Karpas-422 (cell line): ENCODE measurements at regions not wholly inside any gene's neighbourhood (a gene's known extent, or its start where the extent isn't known, plus 50 kb on each side); places are given as distances from the start of the nearest gene placed in this dataset.

ENCODE experiments used
- DNase-seq: peaks from one replicate; pipeline ENCODE4 v3.0.0-alpha.2; 2015
- H2AFZ ChIP-seq: fragments of 200-600 bp; sonication (generic); 2 replicates; pipeline ENCODE4 v1.6.1; 2014; ENCODE audit warnings: antibody characterized with exemption, low read length, mixed read lengths
- H3K27ac ChIP-seq: fragments of 200-600 bp; sonication (generic); 2 replicates; pipeline ENCODE4 v1.5.1; 2014; ENCODE audit warnings: mild to moderate bottlenecking, low read length, moderate library complexity
- H3K27me3 ChIP-seq: fragments of 200-600 bp; sonication (generic); 2 replicates; pipeline ENCODE4 v1.6.1; 2014; ENCODE audit warnings: low read length, mixed read lengths
- H3K36me3 ChIP-seq: fragments of 200-600 bp; sonication (generic); 2 replicates; pipeline ENCODE4 v1.6.1; 2014; ENCODE audit warnings: low read length, mixed read lengths; ENCODE audit not compliant: insufficient read depth
- H3K4me1 ChIP-seq: fragments of 200-600 bp; sonication (generic); 2 replicates; pipeline ENCODE4 v1.6.1; 2014; ENCODE audit warnings: mild to moderate bottlenecking, low read length, mixed read lengths
- H3K4me2 ChIP-seq: fragments of 200-600 bp; sonication (generic); 2 replicates; pipeline ENCODE4 v1.6.1; 2014; ENCODE audit warnings: low read length, low read depth, mild to moderate bottlenecking; ENCODE audit not compliant: poor library complexity, severe bottlenecking
- H3K4me3 ChIP-seq: fragments of 200-600 bp; sonication (generic); 2 replicates; pipeline ENCODE4 v1.5.1; 2014; ENCODE audit warnings: mild to moderate bottlenecking, antibody characterized with exemption, low read length, mixed read lengths
- H3K79me2 ChIP-seq: fragments of 200-600 bp; sonication (generic); 2 replicates; pipeline ENCODE4 v1.6.1; 2014; ENCODE audit warnings: mild to moderate bottlenecking, low read length, mixed read lengths
- H3K9ac ChIP-seq: fragments of 200-600 bp; sonication (generic); 2 replicates; pipeline ENCODE4 v1.6.0; 2014; ENCODE audit warnings: low read length
- H3K9me2 ChIP-seq: fragments of 200-600 bp; sonication (generic), shearing (Covaris generic); replicated peaks from 2 replicates; pipeline ENCODE4 v1.6.0; 2014; ENCODE audit warnings: mild to moderate bottlenecking, low read length, moderate library complexity; ENCODE audit not compliant: insufficient read depth
- H3K9me3 ChIP-seq: fragments of 300-700, 200-600 bp; sonication (generic); 2 replicates; pipeline ENCODE4 v1.6.1; 2014; ENCODE audit warnings: low read length, mixed read lengths
- H4K20me1 ChIP-seq: fragments of 200-600 bp; sonication (generic); 2 replicates; pipeline ENCODE4 v1.6.1; 2014; ENCODE audit warnings: mild to moderate bottlenecking, antibody characterized with exemption, low read length, low read depth; ENCODE audit not compliant: insufficient read depth

GRCh38 chr13:65762012-65762411, 1468.1 kb downstream of the PCDH9 start:
- DNase-seq: no peak
- H3K36me3 ChIP-seq: no peaks in the 10 kb centered on the region

DNA sequence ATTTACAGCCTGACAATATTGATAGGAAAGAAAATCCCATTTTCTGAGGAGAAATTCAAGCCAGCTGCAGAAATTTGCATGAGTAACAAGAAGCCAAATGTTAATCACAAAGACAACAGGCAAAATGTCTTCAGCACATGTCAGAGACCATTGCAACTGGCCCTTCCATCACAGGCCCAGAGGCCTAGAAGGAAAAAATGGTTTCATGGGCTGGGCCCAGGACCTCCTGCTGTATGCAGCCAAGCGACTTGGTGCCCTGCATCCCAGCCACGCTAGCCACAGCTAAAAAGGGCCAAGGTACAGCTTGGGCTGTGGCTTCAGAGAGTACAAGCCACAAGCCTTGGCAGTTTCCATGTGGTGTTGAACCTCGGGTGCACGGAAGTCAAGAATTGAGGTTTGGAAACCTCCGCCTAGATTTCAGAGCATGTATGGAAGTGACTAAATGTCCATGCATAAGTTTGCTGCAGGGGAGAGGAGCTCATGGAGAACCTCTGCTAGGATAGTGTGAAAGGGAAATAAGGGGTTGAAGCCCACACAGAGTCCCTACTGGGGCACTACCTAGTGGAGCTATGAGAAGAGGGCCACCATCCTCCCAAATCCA, 1474.0 kb downstream of the PCDH9 start:
- no peak overlapping the region for H3K4me3 ChIP-seq
- no peak overlapping the region for H2AFZ ChIP-seq
- no peak overlapping the region for H3K9ac ChIP-seq
- DNase-seq: no peak
- H3K27me3 ChIP-seq: no peaks in the 10 kb centered on the region
- no peaks in the 10 kb centered on the region for H3K79me2 ChIP-seq
- H3K27ac ChIP-seq: no peak overlapping the region
- H3K9me2 ChIP-seq: no peaks in the 10 kb centered on the region
- peaks cover 37% of the 10 kb centered on the region for H3K9me3 ChIP-seq
- no peaks in the 10 kb centered on the region for H3K4me1 ChIP-seq
- no peak overlapping the region for H3K4me2 ChIP-seq
- H3K36me3 ChIP-seq: no peaks in the 10 kb centered on the region
- H4K20me1 ChIP-seq: no peaks in the 10 kb centered on the region

More at GRCh38 chr13:65762012-65762411, 1468.1 kb downstream of the PCDH9 start:
- no peaks in the 10 kb centered on the region for H3K4me1 ChIP-seq
- H3K9ac ChIP-seq: no peak overlapping the region
- H3K27me3 ChIP-seq: no peaks in the 10 kb centered on the region
- H2AFZ ChIP-seq: no peak overlapping the region
- no peak overlapping the region for H3K4me2 ChIP-seq
- H3K9me2 ChIP-seq: no peaks in the 10 kb centered on the region
- no peak overlapping the region for H3K27ac ChIP-seq
- no peaks in the 10 kb centered on the region for H3K79me2 ChIP-seq
- no peak overlapping the region for H3K4me3 ChIP-seq
- H3K9me3 ChIP-seq: peaks cover 30% of the 10 kb centered on the region
- no peaks in the 10 kb centered on the region for H4K20me1 ChIP-seq

DNA sequence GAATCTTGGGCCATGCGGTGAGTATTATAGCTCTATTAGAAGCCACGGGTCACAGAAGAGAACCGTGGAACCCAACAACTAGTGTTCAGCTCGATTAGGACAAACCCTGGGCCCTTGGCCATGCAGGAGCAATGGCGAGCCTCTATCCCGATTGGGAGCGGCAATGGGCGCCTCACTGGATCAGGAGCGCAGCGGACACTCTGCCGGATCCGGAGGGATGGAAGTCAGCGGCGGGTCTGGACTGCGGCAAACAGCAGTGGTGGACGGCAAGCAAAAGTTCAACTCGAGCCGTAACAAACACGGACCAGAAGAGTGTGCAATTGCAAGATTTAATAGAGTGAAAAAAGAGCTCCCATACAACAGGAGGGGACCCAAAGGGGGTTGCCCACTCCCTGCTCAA, 1481.9 kb downstream of the PCDH9 start:
- Histone ChIP-seq H3K4me1 (no peaks in the 10 kb centered on the region), H3K36me3 (no peaks in the 10 kb centered on the region), H3K27ac (no peak overlapping the region), H3K27me3 (no peaks in the 10 kb centered on the region), H2AFZ (no peak overlapping the region), H3K9me2 (no peaks in the 10 kb centered on the region), H3K4me3 (no peak overlapping the region), H4K20me1 (no peaks in the 10 kb centered on the region), H3K4me2 (no peak overlapping the region), H3K9me3 (peaks cover 8% of the 10 kb centered on the region), H3K79me2 (no peaks in the 10 kb centered on the region), H3K9ac (no peak overlapping the region)
- DNase-seq: no peak

DNA sequence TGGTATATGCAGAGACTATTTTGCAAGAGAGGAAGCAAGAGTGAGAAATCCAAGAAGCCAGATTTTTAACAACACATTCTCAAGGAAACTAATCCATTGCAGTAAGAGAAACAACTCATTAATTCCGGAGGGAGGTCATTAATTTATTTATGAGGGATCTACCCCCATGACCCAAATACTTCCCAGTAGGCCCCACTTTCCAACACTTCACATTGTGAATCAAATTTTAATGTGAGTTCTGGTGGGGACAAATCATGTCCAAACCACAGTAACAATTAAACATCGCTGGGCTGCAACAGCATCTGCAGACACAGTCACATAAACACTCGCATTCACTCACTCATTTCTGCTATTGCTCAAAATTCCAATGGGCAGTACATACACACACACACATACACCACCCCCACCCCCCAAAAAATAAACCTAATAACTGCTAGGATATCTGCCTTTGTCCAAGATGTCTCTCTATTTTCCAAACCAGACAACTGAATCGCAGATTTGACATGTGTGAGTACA, 1483.7 kb downstream of the PCDH9 start:
- H3K4me1 ChIP-seq: no peaks in the 10 kb centered on the region
- H2AFZ ChIP-seq: peak overlapping the region; percentile 76

DNA sequence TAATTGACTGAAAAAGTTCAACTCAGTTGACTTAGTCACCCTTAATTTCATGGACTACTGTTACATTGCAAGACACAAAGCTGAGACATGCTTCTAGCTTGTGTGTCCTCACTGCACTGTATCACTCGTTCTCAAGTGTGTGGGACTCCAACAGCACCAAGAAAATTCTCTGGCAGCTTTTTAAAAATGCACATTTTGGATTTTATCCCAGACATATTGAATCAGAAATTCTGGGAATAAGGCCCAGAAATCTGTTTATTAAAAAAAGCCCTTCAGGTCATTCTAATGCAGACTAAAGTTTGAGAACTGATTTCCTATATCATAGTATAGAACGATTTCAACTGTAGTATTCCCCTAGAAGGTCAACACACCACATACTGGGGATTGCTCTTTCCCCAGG, 1485.3 kb downstream of the PCDH9 start:
- Histone ChIP-seq H3K4me2 (no peak overlapping the region), H3K4me3 (no peak overlapping the region), H4K20me1 (no peaks in the 10 kb centered on the region), H3K9me3 (peaks cover 8% of the 10 kb centered on the region), H2AFZ (peak overlapping the region; percentile 23), H3K79me2 (no peaks in the 10 kb centered on the region), H3K9ac (no peak overlapping the region), H3K27me3 (no peaks in the 10 kb centered on the region), H3K36me3 (no peaks in the 10 kb centered on the region), H3K27ac (no peak overlapping the region), H3K4me1 (no peaks in the 10 kb centered on the region), H3K9me2 (no peaks in the 10 kb centered on the region)
- no peak for DNase-seq

More for the DNA sequence above, 1483.7 kb downstream of the PCDH9 start:
- no peaks in the 10 kb centered on the region for H3K9me2 ChIP-seq
- H3K9me3 ChIP-seq: peaks cover 8% of the 10 kb centered on the region
- H3K27ac ChIP-seq: no peak overlapping the region
- no peak overlapping the region for H3K9ac ChIP-seq
- H3K27me3 ChIP-seq: no peaks in the 10 kb centered on the region
- H3K36me3 ChIP-seq: no peaks in the 10 kb centered on the region
- DNase-seq: no peak
- no peak overlapping the region for H3K4me3 ChIP-seq
- no peak overlapping the region for H3K4me2 ChIP-seq
- H3K79me2 ChIP-seq: no peaks in the 10 kb centered on the region
- H4K20me1 ChIP-seq: no peaks in the 10 kb centered on the region

DNA sequence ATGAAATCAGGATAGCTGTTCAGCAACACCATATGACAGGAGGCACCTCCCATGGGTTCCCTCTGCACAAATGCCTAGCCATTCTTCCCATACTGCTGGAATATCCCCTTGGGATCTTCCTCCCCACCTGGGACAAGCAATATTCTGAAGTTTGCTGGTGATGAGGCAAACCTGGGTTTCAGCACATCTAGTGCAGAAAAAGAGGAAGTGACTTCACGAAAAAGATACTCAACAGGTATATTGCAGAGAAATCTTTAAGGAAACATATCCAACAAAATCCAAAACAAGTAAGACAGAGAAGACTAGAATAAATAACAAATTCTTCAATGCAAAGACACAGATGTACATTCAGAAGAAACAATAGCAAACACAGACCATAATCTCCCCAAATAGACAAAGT, 1497.0 kb downstream of the PCDH9 start:
- no peak overlapping the region for H3K9ac ChIP-seq
- H3K27ac ChIP-seq: no peak overlapping the region
- no peak overlapping the region for H3K4me3 ChIP-seq
- no peaks in the 10 kb centered on the region for H3K4me1 ChIP-seq
- peak overlapping the region; percentile 79; the same call in 1 of the 2 replicates for H2AFZ ChIP-seq
- no peaks in the 10 kb centered on the region for H3K79me2 ChIP-seq
- DNase-seq: no peak
- no peak overlapping the region for H3K4me2 ChIP-seq
- H3K9me3 ChIP-seq: peaks cover 20% of the 10 kb centered on the region
- H3K36me3 ChIP-seq: no peaks in the 10 kb centered on the region
- no peaks in the 10 kb centered on the region for H3K27me3 ChIP-seq
- H3K9me2 ChIP-seq: no peaks in the 10 kb centered on the region
- no peaks in the 10 kb centered on the region for H4K20me1 ChIP-seq

- Histone ChIP-seq H3K9ac (no peak overlapping the region), H3K4me3 (no peak overlapping the region), H3K4me1 (no peaks in the 10 kb centered on the region; the same call in 1 of the 2 replicates), H3K27me3 (no peaks in the 10 kb centered on the region), H3K36me3 (no peaks in the 10 kb centered on the region), H3K79me2 (no peaks in the 10 kb centered on the region), H3K27ac (no peak overlapping the region), H3K4me2 (no peak overlapping the region), H4K20me1 (no peaks in the 10 kb centered on the region), H3K9me3 (peaks cover 14% of the 10 kb centered on the region), H3K9me2 (no peaks in the 10 kb centered on the region), H2AFZ (peak overlapping the region; percentile 54; the same call in 1 of the 2 replicates)
- DNase-seq: no peak
Observed at GRCh38 chr13:65727070-65727469, 1503.1 kb downstream of the PCDH9 start.

- peak overlapping the region; percentile 60; the same call in 1 of the 2 replicates for H2AFZ ChIP-seq
- H4K20me1 ChIP-seq: no peaks in the 10 kb centered on the region
- H3K27ac ChIP-seq: no peak overlapping the region
- no peak overlapping the region for H3K4me3 ChIP-seq
- H3K9ac ChIP-seq: no peak overlapping the region
- H3K9me2 ChIP-seq: no peaks in the 10 kb centered on the region
- H3K9me3 ChIP-seq: peaks cover 19% of the 10 kb centered on the region
- no peaks in the 10 kb centered on the region for H3K79me2 ChIP-seq
- H3K4me1 ChIP-seq: no peaks in the 10 kb centered on the region; the same call in 1 of the 2 replicates
- no peak for DNase-seq
- H3K36me3 ChIP-seq: no peaks in the 10 kb centered on the region
- no peak overlapping the region for H3K4me2 ChIP-seq
- no peaks in the 10 kb centered on the region for H3K27me3 ChIP-seq
Observed at GRCh38 chr13:65725006-65725405, 1505.1 kb downstream of the PCDH9 start.
